HG02610 (cell line): ENCODE measurements at regions not wholly inside any gene's neighbourhood (a gene's known extent, or its start where the extent isn't known, plus 50 kb on each side); places are given as distances from the start of the nearest gene placed in this dataset.
A peak's percentile ranks its signal among the peaks of the same experiment; 100 is the strongest.

ENCODE experiments used
- ATAC-seq: cut with Tn5 transposase; IDR thresholded peaks from one replicate; pipeline ENCODE4 v1.9.1; 2021; ENCODE audit warnings: mild to moderate bottlenecking, moderate library complexity; ENCODE audit not compliant: unreplicated experiment

- ATAC-seq = no peak
These were observed 577.0 kb downstream of the FAT4 start for GRCh38 chr4:125891597-125892258.

GRCh38 chr4:125904802-125905201 lies 590.0 kb downstream of the FAT4 start:
- ATAC-seq = no peak

GRCh38 chr4:125911058-125911457 lies 596.3 kb downstream of the FAT4 start:
- ATAC-seq = no peak

GRCh38 chr4:125911481-125911880 lies 596.7 kb downstream of the FAT4 start:
- no peak for ATAC-seq

- no peak for ATAC-seq
These were observed 602.8 kb downstream of the FAT4 start for GRCh38 chr4:125917559-125917958.

GRCh38 chr4:125928652-125929051 lies 613.9 kb downstream of the FAT4 start:
- ATAC-seq = no peak

GRCh38 chr4:125938541-125938940 lies 623.8 kb downstream of the FAT4 start:
- ATAC-seq = no peak

- ATAC-seq = no peak
These were observed 625.7 kb downstream of the FAT4 start for GRCh38 chr4:125940426-125940825.

- no peak for ATAC-seq
These were observed 630.2 kb downstream of the FAT4 start for GRCh38 chr4:125944966-125945365.

- no peak for ATAC-seq
These were observed 633.3 kb downstream of the FAT4 start for GRCh38 chr4:125948021-125948420.

- no peak for ATAC-seq
These were observed 636.6 kb downstream of the FAT4 start for GRCh38 chr4:125951261-125951887.

- ATAC-seq = no peak
These were observed 637.9 kb downstream of the FAT4 start for GRCh38 chr4:125952631-125953030.

- no peak for ATAC-seq
These were observed 641.5 kb downstream of the FAT4 start for GRCh38 chr4:125956276-125956675.

- ATAC-seq = no peak
These were observed 643.8 kb downstream of the FAT4 start for GRCh38 chr4:125958519-125958918.

GRCh38 chr4:125961626-125962025 lies 646.9 kb downstream of the FAT4 start:
- no peak for ATAC-seq

- no peak for ATAC-seq
These were observed 661.2 kb downstream of the FAT4 start for GRCh38 chr4:125975861-125976397.

GRCh38 chr4:125979950-125980349 lies 665.2 kb downstream of the FAT4 start:
- ATAC-seq = no peak

GRCh38 chr4:125983168-125983567 lies 668.4 kb downstream of the FAT4 start:
- no peak for ATAC-seq

GRCh38 chr4:125985856-125986255 lies 671.1 kb downstream of the FAT4 start:
- peak; percentile 61 for ATAC-seq

GRCh38 chr4:125986307-125986706 lies 671.6 kb downstream of the FAT4 start:
- peak; percentile 60 for ATAC-seq

- ATAC-seq = no peak
These were observed 673.7 kb downstream of the FAT4 start for GRCh38 chr4:125988464-125988863.

GRCh38 chr4:125991398-125991797 lies 676.6 kb downstream of the FAT4 start:
- ATAC-seq = no peak
